ENCODE measurements at regions not wholly inside any gene's neighbourhood (a gene's known extent, or its start where the extent isn't known, plus 50 kb on each side); places are given as distances from the start of the nearest gene placed in this dataset.

GRCh38 chr4:12791536-12791935, 692.6 kb downstream of the RAB28 start:
- TF ChIP-seq CTCF (IDR thresholded peaks at IDR 0.05): no peak
- no peak for TF ChIP-seq POLR2A (IDR thresholded peaks at IDR 0.05)
